Mucosa of stomach (tissue), 1 donor: ENCODE measurements at regions not wholly inside any gene's neighbourhood (a gene's known extent, or its start where the extent isn't known, plus 50 kb on each side); places are given as distances from the start of the nearest gene placed in this dataset.
"Not testable (repeated sequence)": the region's sequence is repeated elsewhere in the genome, so short reads cannot be mapped to it uniquely, and the experiment has no call there.

ENCODE experiments used
- H3K27me3 ChIP-seq: one replicate; pipeline ENCODE4 v1.7.0; 2013; ENCODE audit warnings: mild to moderate bottlenecking, low read length; ENCODE audit not compliant: control insufficient read depth, insufficient read depth
- H3K36me3 ChIP-seq: one replicate; pipeline ENCODE4 v1.7.0; 2013; ENCODE audit warnings: low read length; ENCODE audit not compliant: control insufficient read depth, insufficient read depth
- H3K4me1 ChIP-seq: one replicate; pipeline ENCODE4 v1.7.0; 2013; ENCODE audit warnings: mild to moderate bottlenecking, low read length; ENCODE audit not compliant: control insufficient read depth, insufficient read depth
- H3K4me3 ChIP-seq: one replicate; pipeline ENCODE4 v1.7.0; 2013; ENCODE audit warnings: low read length
- H3K9ac ChIP-seq: one replicate; pipeline ENCODE4 v1.7.0; 2013; ENCODE audit warnings: mild to moderate bottlenecking, low read length, moderate library complexity
- H3K9me3 ChIP-seq: one replicate; pipeline ENCODE4 v1.7.0; 2013; ENCODE audit warnings: mild to moderate bottlenecking, low read length, moderate library complexity; ENCODE audit not compliant: control insufficient read depth
- donor health status: Pancreatic carcinoma.

DNA sequence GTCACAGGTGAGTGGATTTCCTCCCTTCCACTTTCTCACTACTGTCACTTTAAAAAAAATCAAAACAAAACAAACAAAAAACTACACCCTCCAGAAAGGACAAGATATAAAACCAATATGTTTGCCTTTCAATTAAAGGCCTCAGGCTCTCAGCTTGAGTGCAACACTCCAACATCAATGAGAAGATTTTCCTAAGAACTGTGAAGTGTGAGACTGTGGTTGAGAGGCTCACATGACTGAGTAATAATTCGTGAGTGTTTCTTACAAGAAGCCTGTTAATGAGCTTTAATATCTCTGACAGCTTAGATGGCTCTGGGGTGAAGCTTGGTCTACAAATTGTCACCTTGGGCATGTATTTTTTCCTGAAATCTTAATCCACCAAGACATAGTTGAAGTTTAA lies 216.1 kb downstream of the ETAA1 start:
- Histone ChIP-seq H3K9ac (no peak overlapping the region), H3K27me3 (no peaks in the 10 kb centered on the region), H3K36me3 (no peaks in the 10 kb centered on the region), H3K9me3 (no peaks in the 10 kb centered on the region), H3K4me1 (no peaks in the 10 kb centered on the region), H3K4me3 (no peak overlapping the region)

DNA sequence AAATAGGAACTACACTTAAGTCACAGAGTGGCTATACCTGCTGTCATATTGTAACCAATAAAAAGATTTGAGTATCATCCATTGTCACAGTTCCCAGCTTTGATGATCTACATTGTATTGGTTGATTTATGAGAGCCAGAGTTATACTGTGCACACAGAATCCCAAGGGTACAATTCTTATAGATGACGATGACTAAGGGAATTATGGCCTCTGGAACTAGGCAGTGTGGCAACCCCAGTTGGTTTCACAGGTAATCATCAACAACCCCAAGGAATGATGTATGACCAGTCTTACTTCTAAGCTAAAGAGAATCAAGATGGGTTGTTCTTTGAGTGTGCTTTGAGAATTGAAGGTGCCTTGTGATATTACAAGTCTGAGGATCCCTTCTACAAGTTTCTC lies 217.3 kb downstream of the ETAA1 start:
- no peaks in the 10 kb centered on the region for H3K36me3 ChIP-seq
- no peaks in the 10 kb centered on the region for H3K9me3 ChIP-seq
- H3K4me1 ChIP-seq = no peaks in the 10 kb centered on the region
- no peak overlapping the region for H3K9ac ChIP-seq
- H3K27me3 ChIP-seq = no peaks in the 10 kb centered on the region
- H3K4me3 ChIP-seq = no peak overlapping the region

DNA sequence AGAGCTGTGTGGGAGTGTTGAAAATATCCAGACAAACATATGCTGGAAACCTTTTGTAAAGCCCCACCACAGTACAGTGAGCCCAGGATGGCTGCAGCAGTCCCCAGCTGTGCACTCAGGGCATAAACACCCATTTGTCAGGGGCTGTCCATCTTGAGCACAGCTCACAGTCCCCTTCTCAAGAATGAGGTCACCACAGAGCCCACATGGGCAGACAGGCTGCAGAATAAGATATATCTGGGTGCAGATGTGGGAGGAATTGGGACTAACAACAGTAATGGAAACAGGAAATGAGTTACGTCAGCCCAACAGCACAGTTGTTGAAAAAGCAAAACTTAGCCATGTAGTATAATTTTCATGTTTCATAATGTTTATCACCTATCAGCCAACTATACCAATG lies 219.6 kb downstream of the ETAA1 start:
- no peaks in the 10 kb centered on the region for H3K9me3 ChIP-seq
- no peak overlapping the region for H3K9ac ChIP-seq
- no peaks in the 10 kb centered on the region for H3K36me3 ChIP-seq
- no peaks in the 10 kb centered on the region for H3K27me3 ChIP-seq
- no peaks in the 10 kb centered on the region for H3K4me1 ChIP-seq
- no peak overlapping the region for H3K4me3 ChIP-seq

DNA sequence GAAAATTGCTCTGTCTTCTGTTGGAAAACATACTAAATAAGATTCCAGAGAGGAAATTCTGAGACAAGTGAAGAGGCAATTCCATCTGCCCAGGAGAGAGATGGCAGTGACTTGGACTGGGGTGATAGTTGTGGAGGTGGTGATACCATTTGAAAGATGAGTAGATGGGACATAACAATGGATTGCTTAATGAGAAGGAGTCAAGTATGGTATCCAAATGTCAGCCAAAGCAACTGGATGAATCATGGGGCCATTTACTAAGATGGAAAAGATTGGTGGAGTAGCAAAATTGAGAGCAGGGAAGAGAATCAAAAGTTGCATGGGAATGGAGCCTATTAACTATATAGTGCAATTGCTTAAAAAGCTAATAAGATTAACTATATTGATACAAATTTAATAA lies 222.1 kb downstream of the ETAA1 start:
- no peaks in the 10 kb centered on the region for H3K9me3 ChIP-seq
- no peaks in the 10 kb centered on the region for H3K4me1 ChIP-seq
- no peak overlapping the region for H3K9ac ChIP-seq
- no peak overlapping the region for H3K4me3 ChIP-seq
- no peaks in the 10 kb centered on the region for H3K36me3 ChIP-seq
- no peaks in the 10 kb centered on the region for H3K27me3 ChIP-seq

DNA sequence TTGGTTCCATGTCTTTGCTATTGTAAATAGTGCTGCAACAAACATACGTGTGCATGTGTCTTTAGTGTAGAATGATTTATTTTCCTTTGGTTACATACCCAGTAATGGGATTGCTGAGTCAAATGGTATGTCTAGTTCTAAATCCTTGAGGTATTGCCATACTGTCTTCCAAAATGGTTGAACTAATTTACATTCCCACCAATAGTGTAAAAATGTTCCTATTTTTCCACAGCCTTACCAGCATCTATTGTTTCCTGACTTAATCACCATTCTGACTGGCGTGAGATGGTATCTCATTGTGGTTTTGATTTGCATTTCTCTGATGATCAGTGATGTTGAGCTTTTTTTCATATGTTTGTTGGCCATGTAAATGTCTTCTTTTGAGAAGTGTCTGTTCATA lies 226.6 kb downstream of the ETAA1 start:
- not testable (repeated sequence) for H3K9me3 ChIP-seq, H3K4me1 ChIP-seq, H3K4me3 ChIP-seq, H3K36me3 ChIP-seq, H3K9ac ChIP-seq, H3K27me3 ChIP-seq

DNA sequence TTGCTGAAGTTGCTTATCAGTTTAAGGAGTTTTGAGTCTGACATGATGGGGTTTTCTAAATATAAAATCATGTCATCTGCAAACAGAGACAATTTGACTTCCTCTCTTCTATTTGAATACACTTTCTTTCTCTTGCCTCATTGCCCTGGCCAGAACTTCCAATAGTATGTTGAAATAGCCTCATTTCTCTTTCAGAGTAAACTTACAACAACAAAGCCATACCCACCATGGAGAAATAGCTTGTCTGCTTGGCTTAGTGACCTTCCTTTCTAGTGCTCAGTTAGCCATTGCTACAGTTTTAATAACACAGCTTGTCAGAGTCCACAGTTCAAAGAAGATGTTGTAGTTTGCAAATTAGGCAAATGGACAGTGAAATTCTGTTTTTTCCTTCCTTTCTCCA lies 228.0 kb downstream of the ETAA1 start:
- no peak overlapping the region for H3K9ac ChIP-seq
- H3K36me3 ChIP-seq = no peaks in the 10 kb centered on the region
- no peaks in the 10 kb centered on the region for H3K27me3 ChIP-seq
- H3K4me3 ChIP-seq = no peak overlapping the region
- no peaks in the 10 kb centered on the region for H3K9me3 ChIP-seq
- no peaks in the 10 kb centered on the region for H3K4me1 ChIP-seq

DNA sequence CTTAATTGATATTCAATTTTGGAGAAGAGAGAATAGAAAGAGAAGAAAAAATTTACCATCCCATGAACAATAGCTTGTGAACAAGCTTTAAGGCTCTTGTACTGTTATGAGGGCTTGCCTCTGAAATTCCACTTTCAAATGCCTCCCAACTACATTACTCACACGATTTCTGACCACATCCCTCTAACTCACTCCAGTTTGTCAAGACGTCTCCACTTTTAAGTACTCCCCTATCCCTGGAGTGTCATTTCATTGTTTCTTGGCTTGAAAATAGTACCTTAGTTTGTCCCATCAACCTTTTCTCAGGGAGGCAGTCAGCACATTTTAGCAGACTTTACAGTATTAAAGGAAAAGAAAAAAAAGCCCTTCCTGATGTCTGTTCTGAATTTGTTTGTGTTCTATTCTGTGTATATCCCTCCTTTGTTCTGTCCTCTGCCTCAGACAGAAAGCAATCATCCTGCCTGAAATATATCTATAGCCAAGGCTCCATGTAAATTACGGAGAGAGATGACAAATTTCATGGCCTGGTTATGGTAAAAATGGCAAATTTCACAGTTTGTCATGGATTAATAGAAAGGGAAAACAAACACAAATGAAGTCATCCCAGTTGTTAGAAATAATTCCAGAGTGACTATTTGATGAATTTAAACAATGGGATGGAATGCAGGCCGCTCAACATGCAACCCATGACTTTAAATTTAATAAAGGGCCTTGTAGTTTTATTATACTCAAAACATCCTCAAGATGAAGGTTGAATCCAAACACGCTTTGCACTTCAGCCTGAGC lies 228.8 kb downstream of the ETAA1 start:
- Histone ChIP-seq H3K36me3 (no peaks in the 10 kb centered on the region), H3K4me1 (no peaks in the 10 kb centered on the region), H3K9me3 (no peaks in the 10 kb centered on the region), H3K4me3 (no peak overlapping the region), H3K27me3 (no peaks in the 10 kb centered on the region), H3K9ac (no peak overlapping the region)

DNA sequence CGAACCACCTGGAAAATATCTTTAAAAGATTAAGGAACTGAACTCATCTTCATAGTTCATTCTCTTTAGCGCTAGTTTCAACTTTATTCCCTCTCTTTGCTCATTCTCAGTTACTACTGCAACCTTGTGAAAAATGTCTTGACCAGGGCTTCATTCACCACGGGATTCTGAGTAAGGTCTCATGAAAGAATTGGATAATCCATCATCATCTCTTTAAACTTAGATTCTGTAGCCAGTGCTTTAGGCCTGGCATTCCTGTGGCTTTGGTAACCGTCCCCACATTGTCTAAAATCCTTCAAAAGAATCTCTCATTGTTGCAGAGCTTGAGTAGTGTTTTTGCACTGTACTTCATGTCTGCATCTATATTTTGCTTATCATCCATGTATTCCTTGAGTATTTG lies 229.5 kb downstream of the ETAA1 start:
- no peaks in the 10 kb centered on the region for H3K36me3 ChIP-seq
- no peak overlapping the region for H3K9ac ChIP-seq
- H3K4me1 ChIP-seq = no peaks in the 10 kb centered on the region
- no peak overlapping the region for H3K4me3 ChIP-seq
- no peaks in the 10 kb centered on the region for H3K27me3 ChIP-seq
- no peaks in the 10 kb centered on the region for H3K9me3 ChIP-seq

DNA sequence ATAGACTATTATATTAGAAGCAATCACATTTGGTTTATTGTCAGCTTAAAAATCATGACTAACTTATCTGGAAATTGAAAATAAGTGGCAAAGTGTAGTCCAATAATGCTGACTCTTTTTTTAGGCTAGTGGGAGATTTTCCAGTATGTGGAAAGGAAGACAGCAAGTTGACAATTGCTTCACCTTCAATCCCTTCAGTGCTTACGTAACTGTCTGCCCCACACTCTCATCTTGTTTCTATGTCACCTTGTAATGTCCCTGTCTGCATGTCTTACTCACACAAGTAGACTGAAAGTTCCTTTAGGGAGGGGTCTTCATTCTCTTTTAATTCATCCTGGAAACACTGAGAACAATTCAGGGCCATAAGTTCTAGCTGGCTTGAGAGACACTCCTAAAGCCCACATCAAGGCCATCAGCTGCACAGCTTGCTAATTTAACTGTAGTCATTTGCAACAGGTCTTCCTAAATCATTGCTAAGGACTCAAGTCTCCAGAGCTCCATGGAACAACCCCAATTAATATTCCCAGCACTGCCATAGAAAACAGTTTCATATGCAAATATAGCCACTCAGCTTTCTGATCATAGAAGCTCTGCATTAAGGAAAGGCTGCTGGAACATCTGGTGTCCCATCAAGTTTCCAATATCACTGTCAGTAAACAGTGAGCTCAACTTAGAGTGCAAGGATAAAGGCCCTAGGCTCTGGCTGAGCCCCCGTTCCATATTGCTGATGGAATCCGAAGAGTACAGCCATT lies 230.5 kb downstream of the ETAA1 start:
- no peaks in the 10 kb centered on the region for H3K27me3 ChIP-seq
- no peak overlapping the region for H3K9ac ChIP-seq
- H3K36me3 ChIP-seq = no peaks in the 10 kb centered on the region
- H3K4me1 ChIP-seq = no peaks in the 10 kb centered on the region
- H3K9me3 ChIP-seq = no peaks in the 10 kb centered on the region
- no peak overlapping the region for H3K4me3 ChIP-seq

DNA sequence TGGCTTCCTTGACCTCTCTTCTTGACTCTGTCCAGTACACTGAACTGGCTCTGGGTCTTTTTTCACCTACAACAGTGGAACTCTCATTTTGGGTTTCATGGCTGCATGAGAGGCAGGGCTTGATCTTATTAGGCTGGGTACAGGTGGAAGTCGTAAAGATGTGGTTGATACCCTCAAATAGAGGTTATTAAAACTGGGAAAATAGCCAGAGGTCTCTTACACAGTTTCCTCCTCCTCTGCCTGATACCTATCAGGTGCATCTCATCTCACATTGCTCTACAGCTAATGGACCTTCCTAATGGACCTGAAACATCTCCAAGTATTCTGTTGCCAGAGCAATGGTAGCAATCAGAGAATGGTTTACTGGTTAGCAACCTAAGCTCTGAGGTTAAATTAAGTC lies 231.8 kb downstream of the ETAA1 start:
- Histone ChIP-seq H3K36me3 (no peaks in the 10 kb centered on the region), H3K9ac (no peak overlapping the region), H3K4me3 (no peak overlapping the region), H3K27me3 (no peaks in the 10 kb centered on the region), H3K4me1 (no peaks in the 10 kb centered on the region), H3K9me3 (no peaks in the 10 kb centered on the region)

DNA sequence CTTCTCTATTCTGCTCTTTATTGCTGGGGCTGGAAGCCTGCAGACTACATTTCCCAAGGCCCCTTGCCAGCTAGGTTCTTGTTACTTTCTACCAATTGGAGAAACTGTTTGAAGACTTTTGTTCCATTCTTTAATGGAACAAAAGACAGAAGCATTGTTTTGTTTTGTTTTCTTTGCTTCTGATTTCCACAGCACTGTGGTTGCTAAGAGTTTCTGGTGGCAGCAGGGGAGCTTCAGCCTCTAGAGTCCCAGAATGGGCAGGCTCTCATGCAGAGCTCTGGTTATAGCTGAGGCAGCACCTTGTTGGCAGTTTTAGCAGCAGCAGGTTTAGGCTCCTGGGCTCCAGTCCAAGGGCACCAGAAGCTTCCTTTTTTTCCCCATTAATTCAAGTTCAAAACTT lies 234.3 kb downstream of the ETAA1 start:
- Histone ChIP-seq H3K27me3 (no peaks in the 10 kb centered on the region), H3K9ac (no peak overlapping the region), H3K36me3 (no peaks in the 10 kb centered on the region), H3K4me3 (no peak overlapping the region), H3K9me3 (no peaks in the 10 kb centered on the region), H3K4me1 (no peaks in the 10 kb centered on the region)

DNA sequence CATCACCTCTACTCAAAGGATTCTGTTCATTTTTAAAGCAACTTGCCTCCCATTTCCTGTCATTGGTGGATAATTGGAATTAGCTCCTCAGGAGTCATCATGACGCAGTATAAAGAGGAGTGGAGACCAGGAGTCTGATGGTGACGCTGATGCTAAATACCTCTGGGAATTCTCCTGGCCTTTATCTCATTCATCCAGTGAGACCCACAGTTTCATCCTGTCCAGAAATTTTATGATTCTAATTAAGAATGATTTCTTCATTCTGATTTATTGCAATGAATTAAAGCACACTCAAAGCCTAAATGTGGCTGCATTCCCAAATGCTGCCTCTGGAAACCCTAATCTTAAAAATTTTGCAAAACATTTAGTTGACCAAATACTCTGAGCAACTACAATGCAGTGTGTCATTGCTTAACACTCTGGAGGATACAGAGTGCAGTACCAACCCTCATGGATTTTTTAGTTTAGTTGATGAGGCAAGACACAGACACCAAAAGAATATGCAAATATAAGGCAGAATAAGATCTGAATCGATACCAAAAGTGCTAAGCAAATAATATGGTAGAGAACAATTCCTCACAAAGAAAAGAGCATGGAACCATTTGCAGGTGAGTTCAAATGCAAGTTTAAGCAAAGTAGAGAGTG lies 236.2 kb downstream of the ETAA1 start:
- H3K4me1 ChIP-seq = no peaks in the 10 kb centered on the region
- no peak overlapping the region for H3K4me3 ChIP-seq
- H3K36me3 ChIP-seq = no peaks in the 10 kb centered on the region
- H3K9ac ChIP-seq = no peak overlapping the region
- H3K9me3 ChIP-seq = no peaks in the 10 kb centered on the region
- H3K27me3 ChIP-seq = no peaks in the 10 kb centered on the region
